ENCODE measurements at regions not wholly inside any gene's neighbourhood (a gene's known extent, or its start where the extent isn't known, plus 50 kb on each side); places are given as distances from the start of the nearest gene placed in this dataset.

GRCh38 chr20:58137651-58138265 lies 90.7 kb downstream of the ANKRD60 start:
- POLR2A ChIA-PET, result no interaction called here
- RAD21 ChIA-PET (ENCODE audit: low non-redundant PET in 1 of 2, low total read pairs in 2 of 2, uncharacterized antibody in 2 of 2, unreplicated experiment in 2 of 2), result no interaction called here

More at GRCh38 chr20:58137651-58138265, 90.7 kb downstream of the ANKRD60 start:
- Histone ChIP-seq H3K9me2 (ENCODE audit: insufficient read depth) (no peaks in the 10 kb centered on the region), H3K4me3 (replicated peaks in 1 of 2; ENCODE audit: low read depth in 1 of 2, low read length in 2 of 2) (no peak overlapping the region), H3K27me3 (ENCODE audit: insufficient read depth, low read length) (peaks cover 80% of the 10 kb centered on the region), H3K27ac (ENCODE audit: low read depth, low read length) (no peak overlapping the region), H3K36me3 (ENCODE audit: control insufficient read depth in 1 of 2, insufficient read depth in 2 of 2, low read length in 2 of 2) (no peaks in the 10 kb centered on the region), H3K79me2 (ENCODE audit: insufficient read depth, low read length) (no peaks in the 10 kb centered on the region), H4K20me1 (ENCODE audit: insufficient read depth) (no peaks in the 10 kb centered on the region; the same call in 1 of the 2 replicates), H3K4me2 (ENCODE audit: low read length) (no peak overlapping the region), H3K9ac (ENCODE audit: low read length) (no peak overlapping the region), H3K9me3 (ENCODE audit: control insufficient read depth in 1 of 2, insufficient read depth in 1 of 2, low read depth in 1 of 2, low read length in 2 of 2) (no peaks in the 10 kb centered on the region), H3K4me1 (ENCODE audit: control insufficient read depth in 1 of 2, insufficient read depth in 2 of 2, low read length in 2 of 2) (no peaks in the 10 kb centered on the region), H2AFZ (ENCODE audit: low read depth, low read length, poor library complexity, severe bottlenecking) (no peak overlapping the region)
- no TSS peak for BruUV-seq (replicated peaks)
- intact Hi-C loops (cut with micrococcal nuclease), result no loop called here
- ATAC-seq (no peak), DNase-seq (ENCODE audit: low read depth, low spot score) (no peak)
- TF ChIP-seq POLR2A (IDR thresholded peaks at IDR 0.05; ENCODE audit: borderline replicate concordance, extremely low read depth, insufficient read depth, insufficient read length), result no peak
- TF ChIP-seq ZBTB33 (IDR thresholded peaks at IDR 0.05; ENCODE audit: extremely low read depth, insufficient replicate concordance, low read length), result no peak
- no peak for TF ChIP-seq FOSL1 (IDR thresholded peaks at IDR 0.05; ENCODE audit: low read depth)
- no peak for TF ChIP-seq ATF3 (IDR thresholded peaks at IDR 0.05)
- TF ChIP-seq EZH2 (IDR thresholded peaks at IDR 0.05), result no peak
- TF ChIP-seq JUND (IDR thresholded peaks at IDR 0.05), result no peak
- no peak for TF ChIP-seq CEBPB (IDR thresholded peaks at IDR 0.05; ENCODE audit: low read depth)
- no peak for TF ChIP-seq SRF (IDR thresholded peaks at IDR 0.05; ENCODE audit: low read depth)
- TF ChIP-seq TCF7L2 (IDR thresholded peaks at IDR 0.05; ENCODE audit: borderline replicate concordance, extremely low read depth, insufficient read depth, insufficient read length), result no peak
- no peak for TF ChIP-seq EZH2phosphoT487 (IDR thresholded peaks at IDR 0.05; ENCODE audit: borderline replicate concordance)
- no peak for TF ChIP-seq SIN3A (IDR thresholded peaks at IDR 0.05; ENCODE audit: low read depth)
- TF ChIP-seq ZFX (IDR thresholded peaks at IDR 0.05), result no peak
- TF ChIP-seq CTCF (IDR thresholded peaks at IDR 0.05 in 2 of 3, conservative IDR thresholded peaks at IDR 0.05 in 1 of 3; ENCODE audit: borderline replicate concordance in 1 of 3, insufficient read depth in 1 of 3, low read depth in 2 of 3, low read length in 2 of 3), result no peak
- TF ChIP-seq RAD21 (IDR thresholded peaks at IDR 0.05; ENCODE audit: low read depth), result no peak
- no peak for TF ChIP-seq REST (IDR thresholded peaks at IDR 0.05; ENCODE audit: low read depth)
- no peak for TF ChIP-seq CBX3 (IDR thresholded peaks at IDR 0.05; ENCODE audit: low read depth)
- TF ChIP-seq, protein P1, sequence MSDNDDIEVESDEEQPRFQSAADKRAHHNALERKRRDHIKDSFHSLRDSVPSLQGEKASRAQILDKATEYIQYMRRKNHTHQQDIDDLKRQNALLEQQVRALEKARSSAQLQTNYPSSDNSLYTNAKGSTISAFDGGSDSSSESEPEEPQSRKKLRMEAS (IDR thresholded peaks at IDR 0.05), result no peak
- TF ChIP-seq SP1 (IDR thresholded peaks at IDR 0.05; ENCODE audit: low read depth), result no peak
- TF ChIP-seq POLR2AphosphoS5 (IDR thresholded peaks at IDR 0.05; ENCODE audit: low read depth, low read length), result no peak
- no peak for TF ChIP-seq ELF1 (IDR thresholded peaks at IDR 0.05; ENCODE audit: borderline replicate concordance, low read depth)
- CTCF ChIA-PET, result no interaction called here

Measured in HCT116 (cell line).